HepG2 (cell line): ENCODE measurements at regions not wholly inside any gene's neighbourhood (a gene's known extent, or its start where the extent isn't known, plus 50 kb on each side); places are given as distances from the start of the nearest gene placed in this dataset.

Experiments
- ATAC-seq: fragments of 200-7000 bp; cut with Tn5 transposase; 3 replicates; pipeline ENCODE4 v1.9.1; 2020; ENCODE audit warnings: mild to moderate bottlenecking, moderate library complexity
- BruUV-seq: library from RNA; stranded (reverse); fragments of 400-500 nt; replicated peaks from 2 replicates; lab custom pipeline; 2021; lab: Mats Ljungman, UMichigan
- CTCF ChIA-PET: fragments of 300-600 bp; formaldehyde crosslinking; extraction: SDS; loops from one replicate; lab custom pipeline; 2021; ENCODE audit warnings: low total read pairs, inconsistent platforms, low intra/inter-chr PET ratio; lab: Yijun Ruan, JAX
- POLR2A ChIA-PET: fragments of 350-600 bp; sonication (Branson Sonifier 250); formaldehyde crosslinking; loops from one replicate; lab custom pipeline; 2020; ENCODE audit warnings: antibody characterized with exemption, inconsistent platforms; lab: Yijun Ruan, JAX
- DNase-seq: peaks from one replicate; pipeline ENCODE4 v3.0.0-alpha.2; 2015; ENCODE audit warnings: low spot score
- FAIRE-seq: peaks from 3 replicates; lab custom pipeline; 2011; peaks lifted over from hg19 to GRCh38; lab: Jason Lieb, UNC
- H2AFZ ChIP-seq: one replicate; pipeline ENCODE4 v1.6.1; 2011; ENCODE audit warnings: low read length, inconsistent platforms
- H3K27ac ChIP-seq: fragments of 300-600 bp; 3 replicates; pipeline ENCODE4 v1.8.0; 2011; ENCODE audit warnings: mixed run types, mild to moderate bottlenecking, mixed read lengths, low read length, inconsistent platforms; ENCODE audit not compliant: insufficient read depth; ENCODE audit errors: extremely low read length
- H3K27me3 ChIP-seq, 2 experiments: fragments of 200-600 bp in 1 of 2; 2 replicates in 1 of 2; 3 replicates in 1 of 2; pipeline versions ENCODE4 v1.6.0 to v1.8.0; 2011; ENCODE audit warnings: low read length in 2 of 2, mild to moderate bottlenecking in 2 of 2, moderate library complexity in 2 of 2, inconsistent platforms in 1 of 2; ENCODE audit not compliant: insufficient read depth in 2 of 2, control insufficient read depth in 1 of 2
- H3K36me3 ChIP-seq, 2 experiments: fragments of 200-600 bp in 1 of 2; replicated peaks in 1 of 2; 2 replicates in 1 of 2; 3 replicates in 1 of 2; pipeline versions ENCODE4 v1.5.1 to v1.8.0; 2011; ENCODE audit warnings: low read length in 2 of 2, inconsistent platforms in 1 of 2; ENCODE audit not compliant: insufficient read depth in 2 of 2, control insufficient read depth in 1 of 2
- H3K4me1 ChIP-seq: 2 replicates; pipeline ENCODE4 v1.5.1; 2012; ENCODE audit warnings: low read length, inconsistent platforms; ENCODE audit not compliant: insufficient read depth
- H3K4me2 ChIP-seq: 2 replicates; pipeline ENCODE4 v1.6.0; 2011; ENCODE audit warnings: low read depth, low read length, inconsistent platforms
- H3K4me3 ChIP-seq, 3 experiments: fragments of 200-600 bp in 1 of 3; sonication (generic), shearing (Covaris generic) in 1 of 3; replicated peaks in 1 of 3; 2 replicates each; pipeline ENCODE4 v1.5.1; 2011 to 2016; ENCODE audit warnings: low read length in 3 of 3, inconsistent platforms in 2 of 3, low read depth in 2 of 3, mild to moderate bottlenecking in 2 of 3, control low read depth in 1 of 3, mixed read lengths in 1 of 3; ENCODE audit not compliant: insufficient read depth in 1 of 3
- H3K79me2 ChIP-seq: one replicate; pipeline ENCODE4 v1.6.1; 2011; ENCODE audit warnings: low read length, inconsistent platforms; ENCODE audit not compliant: insufficient read depth
- H3K9ac ChIP-seq: 2 replicates; pipeline ENCODE4 v1.6.0; 2011; ENCODE audit warnings: mild to moderate bottlenecking, low read depth, low read length, inconsistent platforms; ENCODE audit not compliant: insufficient read depth
- H3K9me3 ChIP-seq: 2 replicates; pipeline ENCODE4 v1.5.1; 2012; ENCODE audit warnings: mild to moderate bottlenecking, low read length
- H4K20me1 ChIP-seq: 2 replicates; pipeline ENCODE4 v1.6.0; 2011; ENCODE audit warnings: inconsistent platforms, mild to moderate bottlenecking, low read length, moderate library complexity; ENCODE audit not compliant: insufficient read depth
- ARNTL ChIP-seq: sonication (generic); formaldehyde crosslinking; IDR thresholded peaks from 2 replicates; pipeline ENCODE4 v1.4.0; 2020; ENCODE audit warnings: mild to moderate bottlenecking, missing genetic modification reagents
- CCAR2 ChIP-seq: fragments of 200-400 bp; formaldehyde crosslinking; optimal IDR thresholded peaks from 2 replicates; pipeline ENCODE3; 2018; ENCODE audit warnings: low read depth, mild to moderate bottlenecking, low read length, moderate library complexity
- CTCF ChIP-seq: sonication (generic); formaldehyde crosslinking; IDR thresholded peaks from 2 replicates; pipeline ENCODE4 v1.5.0; 2020; ENCODE audit warnings: mild to moderate bottlenecking, missing genetic modification reagents, moderate library complexity
- POGZ ChIP-seq: sonication (generic); formaldehyde crosslinking; IDR thresholded peaks from 2 replicates; pipeline ENCODE4 v1.4.0; 2020; ENCODE audit warnings: mild to moderate bottlenecking, missing genetic modification reagents
- RELA ChIP-seq: sonication (generic); formaldehyde crosslinking; IDR thresholded peaks from 2 replicates; pipeline ENCODE4 v1.4.0; 2020; ENCODE audit warnings: missing genetic modification reagents
- ZHX1 ChIP-seq: sonication (generic); formaldehyde crosslinking; IDR thresholded peaks from 2 replicates; pipeline ENCODE4 v1.8.1; 2022; ENCODE audit warnings: low read depth, mild to moderate bottlenecking, missing genetic modification reagents
- ZNF552 ChIP-seq: sonication (generic); formaldehyde crosslinking; IDR thresholded peaks from 2 replicates; pipeline ENCODE4 v1.9.0; 2022; ENCODE audit warnings: missing genetic modification reagents, mild to moderate bottlenecking, borderline replicate concordance
- WGBS: methylation state at CpG from one replicate; pipeline ENCODE4 v1.1.6; 2017; ENCODE audit warnings: low lambda C conversion rate; 5-methylcytosine and 5-hydroxymethylcytosine counted together
- in situ Hi-C: cut with HindIII; loops from 2 replicates; pipeline ENCODE4 v1.10.0; 2017; ENCODE audit warnings: low pct_unique_long_range_greater_than_20kb; ENCODE audit not compliant: extremely low pct_ligation_motif_present
- intact Hi-C: fragments of 100-400 bp; cut with micrococcal nuclease; formaldehyde crosslinking; loops from one replicate; pipeline ENCODE4 v1.10.0; 2022; ENCODE audit not compliant: unreplicated experiment

- Histone ChIP-seq H2AFZ (no peak overlapping the region), H3K9ac (no peak overlapping the region), H3K4me2 (no peak overlapping the region), H3K4me3 (no peak overlapping the region), H3K79me2 (no peaks in the 10 kb centered on the region), H3K36me3 (no peaks in the 10 kb centered on the region), H3K27me3 (no peaks in the 10 kb centered on the region), H4K20me1 (no peaks in the 10 kb centered on the region), H3K4me1 (no peaks in the 10 kb centered on the region)
- DNase-seq: no peak
- ChIA-PET CTCF (no interaction called here), POLR2A (no interaction called here)
- in situ Hi-C loops (no loop called here), intact Hi-C loops (no loop called here)
- WGBS: 46% methylated on average over 4 of the region's 5 CpGs
- TF ChIP-seq POGZ: no peak
- TF ChIP-seq, all 625 proteins: peak for 0
- Histone ChIP-seq H3K27ac (no peak overlapping the region), H3K9me3 (no peaks in the 10 kb centered on the region)
- no TSS peak for BruUV-seq
- ATAC-seq (no peak), FAIRE-seq (no peak)
These were observed 133.4 kb downstream of the SLC6A15 start for GRCh38 chr12:84779169-84779568.

- no peaks in the 10 kb centered on the region for H3K79me2 ChIP-seq
- H3K27me3 ChIP-seq: no peaks in the 10 kb centered on the region
- no peak overlapping the region for H3K4me3 ChIP-seq
- no peaks in the 10 kb centered on the region for H3K9me3 ChIP-seq
- H3K4me1 ChIP-seq: no peaks in the 10 kb centered on the region
- no TSS peak for BruUV-seq
- DNase-seq (no peak), ATAC-seq (no peak), FAIRE-seq (no peak)
- H3K27ac ChIP-seq: no peak overlapping the region
- no peak overlapping the region for H3K4me2 ChIP-seq
- POLR2A ChIA-PET: no interaction called here
- 0% methylated on average over 2 of the region's 2 CpGs for WGBS
- no peak for TF ChIP-seq ZNF552 (CRISPR knock-in tag)
- no peak for TF ChIP-seq CCAR2
- TF ChIP-seq CTCF: no peak
- TF ChIP-seq RELA (CRISPR knock-in tag): no peak
- no peak for TF ChIP-seq ARNTL
- TF ChIP-seq ZHX1 (CRISPR knock-in tag): no peak
- H3K9ac ChIP-seq: no peak overlapping the region
- intact Hi-C loops (no loop called here), in situ Hi-C loops (no loop called here)
- H2AFZ ChIP-seq: no peak overlapping the region
- H4K20me1 ChIP-seq: no peaks in the 10 kb centered on the region
- H3K36me3 ChIP-seq: no peaks in the 10 kb centered on the region
- CTCF ChIA-PET: no interaction called here
These were observed 140.3 kb downstream of the SLC6A15 start for GRCh38 chr12:84772281-84772680.
